GM18873 (cell line): ENCODE measurements at regions not wholly inside any gene's neighbourhood (a gene's known extent, or its start where the extent isn't known, plus 50 kb on each side); places are given as distances from the start of the nearest gene placed in this dataset.

Experiments
- ATAC-seq: cut with Tn5 transposase; IDR thresholded peaks from one replicate; pipeline ENCODE4 v1.9.1; 2021; ENCODE audit warnings: mild to moderate bottlenecking, moderate library complexity, moderate number of reproducible peaks; ENCODE audit not compliant: unreplicated experiment, low FRiP score

DNA sequence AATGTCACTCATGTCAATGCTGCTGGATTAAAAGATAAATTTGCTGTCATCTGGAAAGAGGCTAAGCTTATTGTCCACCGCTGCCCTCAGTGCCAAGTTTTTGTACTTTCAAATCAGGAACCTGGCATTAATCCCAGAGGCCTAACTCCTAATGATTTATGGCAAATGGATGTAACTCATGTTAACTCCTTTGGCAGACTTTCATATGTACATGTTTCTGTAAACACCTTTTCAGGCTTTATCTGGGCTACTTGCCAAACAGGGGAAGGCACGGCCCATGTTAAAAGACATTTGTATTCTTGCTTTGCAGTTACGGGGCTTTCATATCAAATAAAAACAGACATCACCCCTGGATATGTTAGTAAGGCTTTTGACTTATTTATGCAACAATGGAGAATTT is 608.0 kb upstream of the ACO1 start:
- no peak for ATAC-seq

DNA sequence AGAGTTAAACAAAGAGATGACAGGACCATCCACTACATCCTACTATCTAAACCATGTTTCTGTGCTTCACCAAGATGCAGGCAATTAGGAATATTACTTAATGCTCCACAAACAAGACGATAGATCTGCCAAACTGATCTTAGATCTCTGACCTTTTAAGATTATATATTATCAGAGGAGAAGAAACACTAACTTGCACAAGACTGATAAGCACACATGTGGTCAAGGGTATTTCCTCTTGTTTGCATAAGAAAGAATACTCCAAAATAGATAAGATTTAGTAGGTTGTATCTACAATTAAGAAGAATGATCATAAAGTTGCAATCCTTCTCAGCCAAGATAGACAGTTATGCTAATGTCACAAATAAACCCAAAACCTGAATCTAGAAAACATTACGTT is 601.0 kb upstream of the ACO1 start:
- ATAC-seq = no peak

DNA sequence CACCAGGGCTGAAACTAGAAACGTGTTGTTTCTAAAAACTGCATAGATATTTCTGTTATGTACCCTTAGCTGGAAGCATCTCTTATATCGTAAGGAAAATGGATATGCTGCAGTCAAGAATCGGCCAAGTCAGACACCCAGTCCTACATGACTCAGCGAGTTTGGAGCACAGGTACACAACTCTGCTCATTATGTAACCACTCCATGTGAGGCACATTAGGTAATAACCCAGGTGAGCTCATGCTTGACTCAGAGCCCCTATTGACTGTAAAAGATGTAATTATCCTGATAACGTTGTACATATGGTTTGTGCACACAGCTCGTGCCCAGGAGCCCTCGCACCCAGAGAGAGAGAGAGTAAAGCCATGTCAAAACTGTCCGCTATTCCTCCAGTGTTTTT is 593.7 kb upstream of the ACO1 start:
- ATAC-seq = no peak

DNA sequence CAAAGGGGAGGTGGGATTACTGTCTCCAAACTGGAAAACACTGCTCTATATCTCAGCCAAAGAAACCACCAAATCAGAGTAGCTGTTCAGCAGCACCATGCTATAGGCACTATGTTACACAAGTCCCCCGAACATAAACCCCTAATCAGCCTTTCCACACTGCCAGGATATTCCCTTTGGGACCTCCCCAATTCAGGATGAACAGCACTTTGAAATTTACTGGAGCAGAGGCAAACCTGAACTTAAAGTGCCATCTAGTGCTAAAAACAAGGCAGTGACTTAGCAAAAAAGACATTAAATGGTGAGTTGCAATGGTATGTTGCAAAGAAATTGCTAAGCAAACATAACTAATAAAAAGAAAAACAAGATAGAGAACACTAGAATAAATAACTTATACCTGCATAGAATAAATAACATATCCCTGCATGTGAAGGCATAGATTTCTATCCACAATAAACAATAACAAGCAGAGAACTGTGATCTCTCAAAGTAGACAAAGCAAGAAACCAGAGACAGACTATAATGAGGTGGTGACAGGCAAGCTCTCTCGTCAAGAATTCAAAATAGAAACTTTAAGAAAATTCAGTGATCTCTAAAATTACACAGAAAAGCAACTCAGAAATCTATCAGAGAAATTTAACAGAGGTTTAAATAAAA is 584.4 kb upstream of the ACO1 start:
- ATAC-seq = no peak

DNA sequence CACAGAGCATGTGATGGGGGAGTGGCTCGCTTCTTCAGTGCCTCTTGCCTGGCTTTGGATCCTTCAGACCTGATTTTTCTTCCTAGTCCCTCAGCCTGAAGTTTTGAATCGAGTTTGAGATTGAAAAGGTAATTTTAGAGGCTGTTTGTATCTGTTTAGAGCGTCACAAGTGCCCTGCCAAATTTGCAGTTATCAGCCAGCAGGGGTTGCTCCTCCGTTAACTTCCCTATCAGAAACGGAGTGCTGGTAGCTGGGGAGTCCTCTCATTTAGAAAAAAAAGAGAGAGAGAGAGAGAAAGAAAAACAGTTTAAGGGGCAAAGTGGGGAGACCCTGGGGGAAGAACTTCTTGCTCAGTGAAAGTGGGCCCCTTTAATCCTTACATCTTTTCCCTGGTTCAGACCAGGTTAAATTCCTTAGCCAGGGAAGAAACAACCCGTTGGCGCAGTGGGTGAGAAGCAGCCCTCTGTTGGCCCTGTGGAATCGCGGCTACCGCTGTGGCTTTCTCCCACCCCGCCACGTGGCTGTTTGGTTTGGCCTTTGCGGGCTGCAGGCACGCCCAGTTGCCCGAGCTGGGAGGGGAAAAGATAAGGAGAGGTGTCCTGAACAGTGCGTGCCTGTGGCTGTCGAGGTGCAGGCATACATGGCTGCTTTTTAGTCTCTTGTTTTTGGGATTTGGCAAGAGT is 576.7 kb upstream of the ACO1 start:
- ATAC-seq = no peak

DNA sequence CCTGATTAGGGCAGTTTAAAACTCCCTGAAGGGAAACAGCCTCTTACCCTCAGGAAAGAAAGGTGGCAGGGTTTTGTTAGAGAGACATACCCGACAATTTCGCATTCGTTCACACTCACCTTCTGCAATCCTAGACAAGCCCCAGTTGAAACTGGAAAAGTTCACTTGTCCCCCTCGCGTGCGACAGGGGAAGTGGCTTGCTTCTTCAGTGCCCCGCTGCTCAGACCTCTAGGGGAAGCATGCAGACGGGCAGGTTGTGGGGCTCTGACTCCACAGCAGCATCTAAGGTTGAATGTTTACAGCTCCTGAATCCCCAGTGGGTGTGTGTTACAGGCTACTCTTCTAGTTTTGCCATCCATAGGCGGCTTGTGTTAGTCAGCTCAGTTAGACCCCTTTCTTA is 575.7 kb upstream of the ACO1 start:
- ATAC-seq = no peak

DNA sequence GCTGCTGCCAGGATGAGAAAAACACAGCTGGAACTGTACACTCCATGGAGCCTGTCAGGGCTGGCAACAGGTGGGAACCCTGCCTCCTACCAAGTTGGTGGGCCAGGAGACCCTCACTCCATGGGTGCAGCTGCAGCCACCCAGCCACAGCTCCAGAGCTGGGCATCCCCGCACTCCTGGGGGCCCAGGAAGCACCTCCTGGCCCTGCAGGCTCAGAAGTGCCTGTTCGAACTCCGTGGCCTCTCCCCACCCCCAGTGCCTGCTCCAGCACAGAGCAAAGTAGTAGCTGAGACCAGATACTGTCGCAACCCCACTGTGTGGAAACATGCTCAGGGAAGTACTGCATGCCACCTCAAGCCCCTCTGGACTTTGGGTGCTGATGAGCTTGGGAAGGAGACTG is 564.0 kb upstream of the ACO1 start:
- ATAC-seq = no peak

DNA sequence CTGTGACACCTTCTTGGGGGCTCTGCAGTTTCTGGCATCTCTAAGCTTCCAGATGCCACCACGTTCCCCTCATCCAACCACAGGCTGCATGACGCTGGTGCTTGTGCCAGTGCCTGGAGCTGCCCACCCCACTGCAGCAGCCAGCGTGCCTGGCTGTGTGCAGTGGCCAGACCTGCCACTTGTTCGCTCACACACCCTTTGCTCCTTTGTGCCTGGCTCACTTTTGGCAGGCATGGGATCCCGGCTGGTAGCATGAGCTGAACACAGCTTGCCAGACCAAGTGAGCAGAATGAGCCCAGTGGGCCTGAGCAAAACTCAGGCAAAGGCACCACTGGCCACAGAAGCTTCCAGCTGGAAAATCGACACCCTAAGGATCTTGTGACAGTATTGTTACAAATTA is 562.9 kb upstream of the ACO1 start:
- no peak for ATAC-seq

DNA sequence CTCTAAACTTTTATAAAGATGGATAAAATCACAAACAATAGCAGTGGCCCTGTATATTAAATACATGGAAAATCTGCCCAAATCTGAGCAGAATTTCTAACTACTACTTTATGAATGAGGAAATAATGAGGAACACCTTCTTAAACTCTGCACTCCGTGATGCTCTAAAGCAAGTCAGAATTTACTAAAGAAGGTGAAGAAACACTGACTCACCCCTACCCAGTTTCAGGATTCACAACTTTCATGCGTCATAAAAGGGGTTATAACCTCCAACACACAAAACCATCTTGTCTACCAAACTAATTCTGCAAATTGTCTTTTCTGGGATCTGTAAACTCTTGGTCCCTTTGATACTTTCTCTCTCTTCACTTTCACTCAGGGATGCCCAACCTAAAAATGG is 561.1 kb upstream of the ACO1 start:
- ATAC-seq = no peak

DNA sequence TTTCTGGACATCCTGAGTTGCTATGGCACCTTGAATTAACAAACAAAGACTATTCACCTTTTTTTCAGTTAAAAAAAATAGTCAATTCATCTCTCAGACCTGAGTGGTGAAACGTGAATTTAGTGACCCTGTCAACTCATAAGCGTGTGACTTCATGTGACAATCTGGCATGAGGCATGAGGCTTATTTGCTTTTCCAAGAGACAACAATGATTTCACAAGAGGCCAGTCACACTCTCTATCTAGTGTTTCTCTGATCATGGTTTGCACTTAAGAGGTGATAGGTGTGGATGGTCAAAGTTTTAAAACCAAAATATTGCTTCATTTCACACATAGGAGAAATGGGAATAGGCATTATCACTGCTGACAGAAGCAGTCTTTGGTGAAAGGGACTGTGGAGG is 559.6 kb upstream of the ACO1 start:
- no peak for ATAC-seq

DNA sequence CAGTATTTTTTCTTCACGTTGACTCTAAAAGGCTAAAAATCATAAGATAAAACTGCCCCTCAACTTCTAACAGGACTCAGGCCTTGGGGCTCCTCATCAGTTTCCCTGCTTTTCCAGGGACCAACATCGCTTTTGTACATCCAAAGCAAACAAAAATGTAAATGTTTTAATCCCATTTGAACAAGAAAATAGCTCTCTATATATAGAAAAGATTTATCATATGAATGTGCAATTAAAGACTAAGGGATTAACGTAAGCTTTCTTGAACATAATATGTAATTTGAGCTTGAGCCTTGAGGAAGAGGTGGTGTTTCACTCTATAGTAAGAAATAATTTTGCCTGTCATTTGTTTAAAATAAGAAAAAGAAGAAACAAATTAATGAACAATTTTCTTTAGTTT is 547.2 kb upstream of the ACO1 start:
- ATAC-seq = no peak

DNA sequence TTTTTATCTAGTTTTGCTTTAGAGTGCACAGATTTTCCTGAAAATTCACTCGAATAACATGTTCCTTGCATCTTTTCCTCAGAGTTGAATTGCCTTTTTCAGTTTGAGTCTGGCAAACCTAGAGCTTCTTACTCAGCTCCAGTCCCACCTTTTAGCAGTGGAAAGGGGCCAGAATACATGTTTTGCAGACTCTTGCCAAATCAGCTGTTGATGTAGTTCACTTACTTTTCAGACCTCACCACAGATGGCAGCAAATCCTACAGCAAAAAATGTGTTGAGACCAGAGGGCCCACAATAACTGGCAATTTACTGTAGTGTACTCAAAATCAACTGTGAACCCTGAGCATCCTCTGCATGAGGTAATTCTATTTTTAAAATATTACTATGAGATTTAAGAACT is 545.2 kb upstream of the ACO1 start:
- no peak for ATAC-seq

DNA sequence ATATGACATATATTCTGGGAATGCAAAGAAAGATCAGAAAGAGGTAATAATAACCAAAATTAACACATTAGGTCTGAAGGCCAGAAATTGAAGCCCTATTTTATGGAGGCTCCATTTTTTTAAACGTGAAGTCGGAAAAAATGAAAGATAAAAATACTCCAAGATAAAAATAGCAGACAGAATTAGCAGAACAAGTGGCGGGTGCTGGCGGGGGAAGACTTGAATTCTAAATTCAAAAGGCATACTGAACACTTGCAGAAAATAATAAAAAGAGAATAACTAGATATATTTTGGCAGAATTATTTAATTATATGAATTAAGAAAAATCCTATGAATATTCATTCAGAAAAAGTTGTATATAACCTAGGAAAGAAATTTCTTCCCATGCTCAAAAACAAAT is 543.7 kb upstream of the ACO1 start:
- ATAC-seq = no peak

DNA sequence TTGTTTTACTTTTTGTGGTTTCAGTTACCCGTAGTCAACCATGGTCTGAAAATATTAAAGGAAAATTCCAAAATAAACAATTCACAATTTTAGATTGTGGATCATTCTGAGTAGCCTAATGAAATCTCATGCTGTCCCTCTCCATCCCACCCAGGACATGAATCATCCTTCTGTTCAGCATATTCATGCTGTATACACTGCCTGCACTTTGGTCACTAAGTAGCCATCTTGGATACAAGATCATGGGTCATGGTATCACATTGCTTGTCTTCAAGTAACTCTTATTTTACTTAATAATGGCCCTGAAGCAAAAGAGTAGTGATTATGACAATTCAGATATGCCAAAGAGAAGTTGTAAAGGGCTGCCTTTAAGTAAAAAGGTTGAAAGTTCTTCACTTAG is 536.5 kb upstream of the ACO1 start:
- no peak for ATAC-seq

DNA sequence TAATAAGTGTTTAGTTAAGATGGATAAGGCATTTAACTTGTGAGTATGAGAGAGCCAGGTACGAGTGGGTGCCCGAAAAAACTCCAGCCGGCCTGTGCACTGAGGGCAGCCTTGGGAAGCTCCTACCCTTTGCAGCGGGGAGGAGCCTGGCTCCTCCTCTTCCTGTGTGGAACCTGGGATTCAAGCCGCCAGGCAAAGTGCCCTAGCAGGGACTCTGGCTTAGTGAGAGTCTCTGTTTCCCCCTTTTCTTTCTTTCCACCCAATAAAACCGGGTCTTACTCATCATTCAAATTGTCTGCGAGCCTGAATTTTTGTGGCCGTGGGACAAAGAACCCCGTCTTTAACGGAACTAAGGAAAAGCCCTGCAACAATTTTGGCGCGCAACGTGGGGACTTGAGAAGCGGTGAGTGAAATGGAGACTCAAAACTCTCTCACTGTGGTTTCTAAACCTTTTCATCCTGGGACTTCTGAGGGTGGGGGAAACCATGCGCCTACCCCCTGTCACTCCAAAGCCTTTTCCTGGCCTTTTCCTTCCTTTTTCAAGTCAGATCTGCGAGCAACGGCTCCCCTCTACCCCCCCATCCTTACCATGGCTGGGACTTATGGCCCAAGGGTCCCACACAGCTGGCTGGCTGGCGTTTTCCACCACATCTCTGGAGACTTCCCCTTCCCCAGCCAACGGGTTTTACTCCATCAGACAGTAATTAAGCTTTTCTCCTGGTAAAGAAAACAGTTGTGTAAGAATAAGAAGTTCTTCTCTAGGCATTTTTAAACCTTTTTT is 535.7 kb upstream of the ACO1 start:
- ATAC-seq = no peak

DNA sequence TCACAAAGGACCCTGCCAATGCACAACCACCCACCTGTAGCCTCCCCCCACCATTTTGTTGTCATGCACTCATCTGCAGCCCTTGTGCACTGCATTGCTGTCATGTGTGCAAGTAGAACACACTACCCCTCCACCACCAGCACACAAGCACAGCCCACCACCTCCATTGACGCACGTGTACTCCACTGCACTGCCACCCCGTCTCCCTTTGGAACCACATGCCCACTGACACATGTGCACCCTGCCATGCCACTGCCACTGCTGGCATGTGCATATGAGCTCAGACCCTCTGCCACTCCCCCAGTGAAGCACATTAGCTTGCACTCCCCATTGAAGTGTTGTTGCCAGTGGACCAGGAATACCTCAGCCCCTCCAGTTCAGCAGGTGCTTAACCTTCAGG is 530.3 kb upstream of the ACO1 start:
- no peak for ATAC-seq

DNA sequence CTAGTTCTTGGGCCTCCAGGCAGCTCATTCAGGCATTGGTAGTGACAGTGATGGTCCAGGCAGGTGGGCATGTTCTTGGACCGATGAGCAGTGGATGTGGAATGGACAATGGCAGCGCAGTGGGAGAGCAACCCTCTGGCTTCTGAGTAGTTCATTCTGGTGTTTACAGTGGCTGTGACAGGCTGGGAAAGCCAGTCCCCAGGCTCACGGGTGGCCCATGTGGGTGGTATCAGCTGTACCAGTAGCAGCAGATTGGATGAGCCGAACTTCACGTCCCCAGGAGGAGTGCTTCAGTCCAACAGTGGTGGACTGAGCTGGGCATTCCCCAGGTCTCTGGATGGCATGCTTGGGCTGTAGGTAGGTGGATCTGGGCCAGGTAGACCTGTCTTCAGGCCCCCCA is 515.6 kb upstream of the ACO1 start:
- no peak for ATAC-seq

DNA sequence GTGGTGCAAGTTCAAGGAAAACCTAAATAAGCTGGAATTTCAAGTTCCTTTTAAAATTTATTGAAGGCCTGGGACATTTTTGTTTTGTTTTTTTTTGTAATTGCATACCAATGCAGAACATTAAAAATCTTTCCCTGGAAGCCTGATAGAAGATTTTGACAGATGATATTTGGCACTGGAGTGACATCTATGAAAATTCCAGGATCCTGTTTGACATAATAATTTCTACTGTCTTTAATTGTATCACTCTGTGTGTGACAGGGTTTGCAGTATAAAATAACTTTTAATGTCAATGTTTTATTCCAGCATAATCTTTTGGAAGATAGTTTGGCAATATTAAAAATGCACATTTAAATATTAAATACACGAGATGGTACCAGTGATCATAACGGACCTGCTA is 514.2 kb upstream of the ACO1 start:
- no peak for ATAC-seq

DNA sequence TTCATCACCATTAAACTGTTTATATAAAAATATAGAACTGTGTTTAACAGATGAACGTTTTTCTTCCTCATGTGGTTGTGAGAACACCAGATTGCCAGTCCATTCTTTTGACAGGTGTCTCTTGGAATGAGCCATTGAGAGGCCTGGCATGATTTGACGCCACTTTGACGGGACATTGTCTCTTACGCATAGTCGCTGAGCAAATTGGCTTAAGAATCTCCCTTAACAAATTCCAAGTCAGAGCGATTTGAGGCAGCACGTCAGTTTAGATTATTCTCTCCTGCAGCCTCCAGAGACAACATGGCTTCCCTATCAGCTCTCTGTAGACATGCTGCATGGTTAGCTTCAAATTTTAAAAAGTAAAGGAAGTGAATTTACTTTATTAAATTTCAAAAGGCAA is 510.7 kb upstream of the ACO1 start:
- no peak for ATAC-seq

DNA sequence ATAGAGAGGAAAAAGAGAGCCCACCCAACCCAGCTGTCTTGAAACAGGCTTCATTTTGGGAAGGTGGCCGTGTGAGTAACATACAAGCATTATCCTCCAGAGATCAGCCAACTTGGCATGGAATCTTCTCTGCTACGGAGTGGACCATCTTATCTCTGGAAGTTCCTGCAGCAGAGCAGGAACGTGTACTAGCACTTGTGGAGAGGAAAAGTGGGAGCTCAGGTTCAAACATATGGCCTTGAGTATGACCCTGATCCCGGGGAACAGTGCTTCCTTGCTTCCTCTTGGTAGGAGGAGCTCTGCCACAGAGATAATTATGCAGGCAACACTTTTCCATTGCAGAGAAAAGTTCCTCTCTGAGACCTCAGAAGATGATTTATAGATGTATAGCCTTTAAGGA is 490.4 kb upstream of the ACO1 start:
- no peak for ATAC-seq

DNA sequence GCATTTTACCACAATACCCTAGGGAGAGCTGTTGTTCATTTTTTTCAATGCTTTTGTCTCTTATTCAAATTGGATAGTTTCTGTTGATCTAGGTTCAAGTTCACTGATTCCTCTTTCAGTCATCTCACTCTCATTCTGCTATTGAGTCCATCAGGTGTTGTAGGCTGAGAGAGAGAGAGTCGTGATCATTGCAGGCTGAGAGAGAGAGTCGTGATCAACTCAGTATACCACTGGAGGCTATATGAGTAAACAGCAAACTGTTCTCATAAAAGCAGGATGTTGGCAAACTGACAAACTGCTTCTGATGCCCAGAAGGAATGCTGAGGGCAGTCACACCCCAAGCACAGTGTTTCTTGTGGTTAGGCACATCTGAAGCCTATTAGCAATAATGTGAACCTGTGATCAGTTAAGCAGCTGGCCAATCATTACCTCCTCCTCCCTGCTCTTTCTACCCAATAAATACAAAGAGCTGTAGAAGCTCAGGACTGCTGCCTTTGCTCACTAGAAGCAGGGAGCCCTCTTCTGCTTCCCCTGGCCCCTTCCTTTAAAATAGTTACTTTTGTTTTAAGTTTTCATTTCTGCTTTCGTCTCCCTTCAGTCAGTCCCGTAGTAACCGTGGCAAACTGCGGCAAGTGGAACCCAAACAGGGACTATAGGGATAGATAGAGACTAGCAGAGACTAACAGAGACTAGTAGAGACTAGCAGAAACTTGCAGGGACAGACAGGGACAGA is 476.1 kb upstream of the ACO1 start:
- peak; percentile 93 for ATAC-seq
